Right lobe of liver (tissue), 6 donors: ENCODE measurements at regions not wholly inside any gene's neighbourhood (a gene's known extent, or its start where the extent isn't known, plus 50 kb on each side); places are given as distances from the start of the nearest gene placed in this dataset.

Source experiments
- ATAC-seq, 4 donors: fragments of 200-7000 bp; cut with Tn5 transposase; one replicate each; pipeline ENCODE4 v1.9.1; 2020; ENCODE audit warnings: mild to moderate bottlenecking in 4 of 4, moderate library complexity in 4 of 4
- DNase-seq, 3 donors: peaks; one replicate each; pipeline ENCODE4 v3.0.0-alpha.2; 2020
- H3K27ac ChIP-seq, 3 donors: fragments of 200-600 bp; one replicate each; pipeline ENCODE4 v1.8.0; 2022
- H3K27me3 ChIP-seq, 2 donors: fragments of 200-600 bp; one replicate each; pipeline ENCODE4 v1.8.0; 2022
- H3K36me3 ChIP-seq, 4 donors: fragments of 200-600 bp; sonication (generic) in 1 of 4; one replicate each; pipeline versions ENCODE4 v1.5.1 to v1.8.0; 2017 to 2022; ENCODE audit warnings: control low read depth in 1 of 4
- H3K4me1 ChIP-seq, 4 donors: fragments of 200-600 bp; sonication (generic) in 1 of 4; one replicate each; pipeline versions ENCODE4 v1.5.1 to v1.8.0; 2017 to 2022; ENCODE audit warnings: control low read depth in 1 of 4
- H3K4me3 ChIP-seq, 3 donors: fragments of 200-600 bp; one replicate each; pipeline ENCODE4 v1.8.0; 2022
- H3K9me3 ChIP-seq, 4 donors: fragments of 200-600 bp; sonication (generic) in 1 of 4; one replicate each; pipeline versions ENCODE4 v1.5.1 to v1.8.0; 2017 to 2022; ENCODE audit warnings: control low read depth in 1 of 4
- POLR2A ChIP-seq: fragments of 450-650 bp; IDR thresholded peaks from one replicate; pipeline ENCODE4 v1.6.1; 2017; ENCODE audit warnings: antibody characterized with exemption, mild to moderate bottlenecking
- WGBS: methylation state at CpG from one replicate; pipeline ENCODE4 v1.1.6; 2018; ENCODE audit warnings: low coverage, low lambda C conversion rate; ENCODE audit not compliant: insufficient coverage; ENCODE audit errors: missing lambda C conversion rate; 5-methylcytosine and 5-hydroxymethylcytosine counted together
- intact Hi-C, 2 donors: fragments of 100-400 bp; cut with DNase I; formaldehyde crosslinking; loops; one replicate each; pipeline versions ENCODE4 v1.11.2 to v1.14.1; 2022
- TF ChIP-seq, protein P1 (sequence below), 4 donors: fragments of 200-600 bp in 3 of 4; fragments of 450-650 bp in 1 of 4; IDR thresholded peaks; one replicate each; pipeline versions ENCODE4 v1.5.1 to v1.8.0; 2016 to 2022; ENCODE audit warnings: antibody characterized with exemption in 4 of 4, mild to moderate bottlenecking in 2 of 4
- donor health status: DM: no; HTN: yes; CAD: no.
- donor health status: DM: no; HTN: no; CAD: no.
- donor health status: DM: no; HTN: no; CAD: no.
- donor health status: DM: no; HTN: yes; CAD: no.
- donor health status: DM: no; HTN: yes; CAD: no.

GRCh38 chr11:70020336-70021214 is 57.5 kb upstream of the ANO1 start:
- H3K4me3 ChIP-seq = no peak overlapping the region
- peak in 2 of 3 donors; percentile 15 to 30 for DNase-seq
- no peak for ATAC-seq
- TF ChIP-seq, protein P1, sequence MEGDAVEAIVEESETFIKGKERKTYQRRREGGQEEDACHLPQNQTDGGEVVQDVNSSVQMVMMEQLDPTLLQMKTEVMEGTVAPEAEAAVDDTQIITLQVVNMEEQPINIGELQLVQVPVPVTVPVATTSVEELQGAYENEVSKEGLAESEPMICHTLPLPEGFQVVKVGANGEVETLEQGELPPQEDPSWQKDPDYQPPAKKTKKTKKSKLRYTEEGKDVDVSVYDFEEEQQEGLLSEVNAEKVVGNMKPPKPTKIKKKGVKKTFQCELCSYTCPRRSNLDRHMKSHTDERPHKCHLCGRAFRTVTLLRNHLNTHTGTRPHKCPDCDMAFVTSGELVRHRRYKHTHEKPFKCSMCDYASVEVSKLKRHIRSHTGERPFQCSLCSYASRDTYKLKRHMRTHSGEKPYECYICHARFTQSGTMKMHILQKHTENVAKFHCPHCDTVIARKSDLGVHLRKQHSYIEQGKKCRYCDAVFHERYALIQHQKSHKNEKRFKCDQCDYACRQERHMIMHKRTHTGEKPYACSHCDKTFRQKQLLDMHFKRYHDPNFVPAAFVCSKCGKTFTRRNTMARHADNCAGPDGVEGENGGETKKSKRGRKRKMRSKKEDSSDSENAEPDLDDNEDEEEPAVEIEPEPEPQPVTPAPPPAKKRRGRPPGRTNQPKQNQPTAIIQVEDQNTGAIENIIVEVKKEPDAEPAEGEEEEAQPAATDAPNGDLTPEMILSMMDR (IDR thresholded peaks at IDR 0.05) = no peak
- no peak for TF ChIP-seq POLR2A
- H3K27me3 ChIP-seq = no peaks in the 10 kb centered on the region
- H3K36me3 ChIP-seq = peaks cover 0 to 3% (median 0%) of the 10 kb centered on the region in 4 donors
- intact Hi-C loops = no loop called here
- H3K9me3 ChIP-seq = no peaks in the 10 kb centered on the region
- WGBS = 92% methylated on average over 23 of the region's 24 CpGs
- H3K4me1 ChIP-seq = no peaks in the 10 kb centered on the region
- H3K27ac ChIP-seq = no peak overlapping the region

- H3K36me3 ChIP-seq = peaks cover 0 to 3% (median 0%) of the 10 kb centered on the region in 4 donors
- DNase-seq = peak in 2 of 3 donors; percentile 14 to 15
- no peak for ATAC-seq
Observed at GRCh38 chr11:70021586-70021985, 56.5 kb upstream of the ANO1 start.

DNA sequence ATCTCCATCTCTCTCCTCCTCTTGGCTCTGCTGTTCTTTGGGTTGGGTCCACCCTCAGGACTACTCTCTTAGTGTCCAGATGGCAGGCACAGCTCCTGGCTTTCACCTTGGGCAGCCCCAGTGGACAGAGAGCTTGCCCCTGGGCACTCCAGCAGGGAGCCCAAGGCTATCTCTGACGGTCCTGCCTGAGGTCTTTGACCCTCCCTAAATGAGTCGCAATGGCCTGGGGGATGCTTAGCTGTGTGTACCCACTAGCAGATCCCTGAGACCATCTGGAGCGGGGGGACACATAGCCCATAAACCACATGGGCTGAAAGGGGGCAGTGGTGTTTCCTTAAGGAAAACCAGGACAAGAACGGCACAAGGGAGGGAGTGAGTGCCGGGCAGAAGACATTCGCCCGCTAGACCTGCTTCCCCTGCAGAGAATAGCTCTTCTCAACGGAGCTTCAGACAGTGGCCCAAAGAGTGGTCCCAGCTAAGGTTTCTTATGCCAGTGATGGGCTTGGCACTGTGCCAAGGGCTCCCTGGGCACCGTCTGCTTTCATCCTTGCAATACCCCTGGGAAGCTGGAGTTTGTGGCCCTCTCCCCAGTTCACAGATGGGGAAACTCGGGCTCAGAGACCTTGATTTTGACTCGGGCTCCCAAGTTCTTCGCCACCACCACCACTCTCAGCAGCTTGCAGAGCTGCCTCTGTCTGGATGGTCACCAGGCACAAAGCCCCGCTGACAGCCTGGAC is 53.9 kb upstream of the ANO1 start:
- no peak overlapping the region for H3K4me3 ChIP-seq
- peaks cover 0 to 13% (median 4%) of the 10 kb centered on the region in 4 donors for H3K4me1 ChIP-seq
- no peak for TF ChIP-seq POLR2A
- TF ChIP-seq, protein P1 (IDR thresholded peaks at IDR 0.05) = no peak
- H3K9me3 ChIP-seq = no peaks in the 10 kb centered on the region
- WGBS = no CpG with 5 or more reads among the region's 13 CpGs
- H3K36me3 ChIP-seq = no peaks in the 10 kb centered on the region
- intact Hi-C loops = no loop called here
- DNase-seq (peak in 2 of 3 donors; percentile 23 to 37), ATAC-seq (no peak)
- H3K27me3 ChIP-seq = no peaks in the 10 kb centered on the region
- no peak overlapping the region for H3K27ac ChIP-seq

More at GRCh38 chr11:70021586-70021985, 56.5 kb upstream of the ANO1 start:
- H3K4me3 ChIP-seq = no peak overlapping the region
- H3K4me1 ChIP-seq = no peaks in the 10 kb centered on the region
- intact Hi-C loops = no loop called here
- no peaks in the 10 kb centered on the region for H3K27me3 ChIP-seq
- TF ChIP-seq, protein P1 (IDR thresholded peaks at IDR 0.05) = no peak
- TF ChIP-seq POLR2A = no peak
- no peak overlapping the region for H3K27ac ChIP-seq
- 77% methylated on average over 7 of the region's 10 CpGs for WGBS
- H3K9me3 ChIP-seq = no peaks in the 10 kb centered on the region

GRCh38 chr11:70024773-70025045 is 53.4 kb upstream of the ANO1 start:
- DNase-seq = peak in 2 of 3 donors; percentile 29 to 33
- TF ChIP-seq, protein P1 (IDR thresholded peaks at IDR 0.05) = no peak
- no peak for TF ChIP-seq POLR2A
- Histone ChIP-seq H3K27me3 (no peaks in the 10 kb centered on the region), H3K9me3 (no peaks in the 10 kb centered on the region), H3K4me1 (peaks cover 0 to 18% (median 7%) of the 10 kb centered on the region in 4 donors), H3K27ac (no peak overlapping the region), H3K36me3 (no peaks in the 10 kb centered on the region), H3K4me3 (no peak overlapping the region)
- no CpG with 5 or more reads among the region's 3 CpGs for WGBS
- no peak for ATAC-seq
- intact Hi-C loops = no loop called here
